Neural crest cell (in vitro differentiated cells): ENCODE measurements at regions not wholly inside any gene's neighbourhood (a gene's known extent, or its start where the extent isn't known, plus 50 kb on each side); places are given as distances from the start of the nearest gene placed in this dataset.

Experiments used
- DNase-seq: peaks from one replicate; pipeline ENCODE4 v3.0.0; 2021; ENCODE audit warnings: low read depth, mixed read lengths, low spot score
- H3K27ac Mint-ChIP-seq: one replicate; pipeline ENCODE4 v1.8.0; 2021; ENCODE audit warnings: mild to moderate bottlenecking, mixed read lengths; ENCODE audit not compliant: unreplicated experiment
- H3K27me3 Mint-ChIP-seq: 2 replicates; pipeline ENCODE4 v1.8.0; 2021; ENCODE audit warnings: low read depth, mild to moderate bottlenecking, mixed read lengths
- H3K36me3 Mint-ChIP-seq: 2 replicates; pipeline ENCODE4 v1.8.0; 2021; ENCODE audit warnings: low read depth, mild to moderate bottlenecking, mixed read lengths
- H3K4me1 Mint-ChIP-seq: 2 replicates; pipeline ENCODE4 v1.8.0; 2021; ENCODE audit warnings: mixed read lengths
- H3K4me3 Mint-ChIP-seq: one replicate; pipeline ENCODE4 v1.8.0; 2021; ENCODE audit warnings: mild to moderate bottlenecking, mixed read lengths
- H3K9me3 Mint-ChIP-seq: 2 replicates; pipeline ENCODE4 v1.8.0; 2021; ENCODE audit warnings: mixed read lengths
- CTCF ChIP-seq: fragments of 200-600 bp; sonication (generic); conservative IDR thresholded peaks from 2 replicates; pipeline ENCODE4 v1.5.0; 2021; ENCODE audit warnings: antibody characterized with exemption, mild to moderate bottlenecking

GRCh38 chr6:147826698-147827097 lies 318.2 kb downstream of the SAMD5 start:
- DNase-seq, result no peak
- H3K27me3 Mint-ChIP-seq, result peaks cover 16% of the 10 kb centered on the region
- H3K36me3 Mint-ChIP-seq, result no peaks in the 10 kb centered on the region
- no peaks in the 10 kb centered on the region for H3K9me3 Mint-ChIP-seq
- peaks cover 3% of the 10 kb centered on the region for H3K4me1 Mint-ChIP-seq
- no peak for TF ChIP-seq CTCF
- no peak overlapping the region for H3K27ac Mint-ChIP-seq
- H3K4me3 Mint-ChIP-seq, result no peak overlapping the region

- no peaks in the 10 kb centered on the region for H3K9me3 Mint-ChIP-seq
- TF ChIP-seq CTCF, result no peak
- peaks cover 3% of the 10 kb centered on the region for H3K4me1 Mint-ChIP-seq
- no peak overlapping the region for H3K27ac Mint-ChIP-seq
- H3K36me3 Mint-ChIP-seq, result no peaks in the 10 kb centered on the region
- peaks cover 5% of the 10 kb centered on the region for H3K27me3 Mint-ChIP-seq
- H3K4me3 Mint-ChIP-seq, result no peak overlapping the region
- no peak for DNase-seq
These were observed 320.9 kb downstream of the SAMD5 start for GRCh38 chr6:147829418-147829817.

GRCh38 chr6:147829835-147830234 lies 321.3 kb downstream of the SAMD5 start:
- TF ChIP-seq CTCF, result no peak
- DNase-seq, result no peak
- H3K4me1 Mint-ChIP-seq, result peaks cover 3% of the 10 kb centered on the region
- H3K9me3 Mint-ChIP-seq, result no peaks in the 10 kb centered on the region
- no peak overlapping the region for H3K4me3 Mint-ChIP-seq
- no peak overlapping the region for H3K27ac Mint-ChIP-seq
- no peaks in the 10 kb centered on the region for H3K36me3 Mint-ChIP-seq
- peaks cover 3% of the 10 kb centered on the region for H3K27me3 Mint-ChIP-seq

GRCh38 chr6:147831356-147831755 lies 322.9 kb downstream of the SAMD5 start:
- no peak for DNase-seq
- no peaks in the 10 kb centered on the region for H3K9me3 Mint-ChIP-seq
- peaks cover 2% of the 10 kb centered on the region for H3K27me3 Mint-ChIP-seq
- H3K36me3 Mint-ChIP-seq, result no peaks in the 10 kb centered on the region
- no peak for TF ChIP-seq CTCF
- H3K4me3 Mint-ChIP-seq, result no peak overlapping the region
- no peak overlapping the region for H3K27ac Mint-ChIP-seq
- peaks cover 3% of the 10 kb centered on the region for H3K4me1 Mint-ChIP-seq

- Mint-ChIP-seq H3K4me1 (peaks cover 3% of the 10 kb centered on the region), H3K36me3 (no peaks in the 10 kb centered on the region), H3K27ac (no peak overlapping the region), H3K27me3 (peaks cover 2% of the 10 kb centered on the region), H3K4me3 (no peak overlapping the region), H3K9me3 (no peaks in the 10 kb centered on the region)
- no peak for DNase-seq
- TF ChIP-seq CTCF, result no peak
These were observed 325.1 kb downstream of the SAMD5 start for GRCh38 chr6:147833607-147834006.
